ENCODE measurements at regions not wholly inside any gene's neighbourhood (a gene's known extent, or its start where the extent isn't known, plus 50 kb on each side); places are given as distances from the start of the nearest gene placed in this dataset.

GRCh38 chr7:133185512-133185911 lies 67.4 kb upstream of the EXOC4 start:
- TF ChIP-seq CTCF (CRISPR knock-in tag; IDR thresholded peaks at IDR 0.05) (no peak), SPEN (CRISPR knock-in tag; IDR thresholded peaks at IDR 0.05; ENCODE audit: low read depth) (no peak), SP2 (CRISPR knock-in tag; IDR thresholded peaks at IDR 0.05) (no peak), ZNF224 (CRISPR knock-in tag; IDR thresholded peaks at IDR 0.05) (no peak), MTA3 (CRISPR knock-in tag; IDR thresholded peaks at IDR 0.05) (no peak), POLR2A (IDR thresholded peaks at IDR 0.05; ENCODE audit: insufficient read depth in 1 of 2, low read depth in 2 of 2, low read length in 2 of 2) (no peak), KLF6 (CRISPR knock-in tag; IDR thresholded peaks at IDR 0.05) (no peak), KLF12 (CRISPR knock-in tag; IDR thresholded peaks at IDR 0.05; ENCODE audit: borderline replicate concordance) (no peak), YY1 (IDR thresholded peaks at IDR 0.05; ENCODE audit: insufficient read depth, insufficient replicate concordance, low read depth, low read length) (no peak), PATZ1 (CRISPR knock-in tag; IDR thresholded peaks at IDR 0.05) (no peak), STAT6 (CRISPR knock-in tag; IDR thresholded peaks at IDR 0.05; ENCODE audit: borderline replicate concordance) (no peak), RFXAP (CRISPR knock-in tag; IDR thresholded peaks at IDR 0.05; ENCODE audit: borderline replicate concordance) (no peak), KDM5B (CRISPR knock-in tag; IDR thresholded peaks at IDR 0.05; ENCODE audit: borderline replicate concordance) (no peak)

Measured in HepG2 (cell line).